Endothelial cell of umbilical vein (primary cell): ENCODE measurements at regions not wholly inside any gene's neighbourhood (a gene's known extent, or its start where the extent isn't known, plus 50 kb on each side); places are given as distances from the start of the nearest gene placed in this dataset.

ENCODE experiments used
- BruUV-seq: library from RNA; stranded (reverse); fragments of 400-500 nt; replicated peaks from 2 replicates; lab custom pipeline; 2021; lab: Mats Ljungman, UMichigan
- CTCF ChIA-PET: fragments of 300-600, 350-600 bp; sonication (Branson Sonifier 250); formaldehyde crosslinking; loops from one replicate; lab custom pipeline; 2021; ENCODE audit warnings: antibody characterized with exemption, inconsistent platforms; lab: Charles Lee
- POLR2A ChIA-PET: fragments of 300-600, 350-600 bp; sonication (Branson Sonifier 250); formaldehyde crosslinking; loops from one replicate; lab custom pipeline; 2021; ENCODE audit warnings: antibody characterized with exemption, inconsistent platforms; lab: Charles Lee
- DNase-seq: peaks from one replicate; pipeline ENCODE4 v3.0.0-alpha.2; 2011; ENCODE audit warnings: low read depth, low spot score
- FAIRE-seq: peaks from 2 replicates; lab custom pipeline; 2011; peaks lifted over from hg19 to GRCh38; lab: Jason Lieb, UNC
- H2AFZ ChIP-seq: 2 replicates; pipeline ENCODE4 v1.6.0; 2012; ENCODE audit warnings: low read depth, low read length, control low read depth, inconsistent platforms
- H3K27ac ChIP-seq: 2 replicates; pipeline ENCODE4 v1.5.1; 2011; ENCODE audit warnings: low read depth, mild to moderate bottlenecking, control low read depth, low read length, moderate library complexity; ENCODE audit not compliant: insufficient read depth
- H3K27me3 ChIP-seq, 2 experiments: 2 replicates each; pipeline versions ENCODE4 v1.6.0 to v1.6.1; 2011; ENCODE audit warnings: low read length in 2 of 2, mixed read lengths in 1 of 2; ENCODE audit not compliant: control insufficient read depth in 2 of 2, insufficient read depth in 2 of 2
- H3K36me3 ChIP-seq, 2 experiments: 2 replicates in 1 of 2; 3 replicates in 1 of 2; pipeline ENCODE4 v1.5.1; 2011; ENCODE audit warnings: low read length in 2 of 2, mild to moderate bottlenecking in 1 of 2, moderate library complexity in 1 of 2; ENCODE audit not compliant: control insufficient read depth in 2 of 2, insufficient read depth in 2 of 2; ENCODE audit errors: extremely low read depth in 1 of 2
- H3K4me1 ChIP-seq: 3 replicates; pipeline ENCODE4 v1.5.1; 2011; ENCODE audit warnings: mild to moderate bottlenecking, low read length; ENCODE audit not compliant: control insufficient read depth, insufficient read depth; ENCODE audit errors: extremely low read depth
- H3K4me2 ChIP-seq: 2 replicates; pipeline ENCODE4 v1.6.1; 2011; ENCODE audit warnings: low read length, control low read depth, mixed read lengths; ENCODE audit not compliant: insufficient read depth
- H3K4me3 ChIP-seq, 3 experiments: fragments of 200-600 bp in 1 of 3; sonication (generic), shearing (Covaris generic) in 1 of 3; replicated peaks in 1 of 3; 2 replicates each; pipeline ENCODE4 v1.5.1; 2011 to 2016; ENCODE audit warnings: control low read depth in 3 of 3, low read length in 3 of 3, mild to moderate bottlenecking in 2 of 3, inconsistent platforms in 1 of 3, low read depth in 1 of 3, moderate library complexity in 1 of 3; ENCODE audit not compliant: insufficient read depth in 1 of 3
- H3K79me2 ChIP-seq: 2 replicates; pipeline ENCODE4 v1.6.0; 2012; ENCODE audit warnings: low read length, inconsistent platforms; ENCODE audit not compliant: control insufficient read depth, insufficient read depth
- H3K9ac ChIP-seq: replicated peaks from 2 replicates; pipeline ENCODE3; 2011; ENCODE audit warnings: low read length, control low read depth; ENCODE audit not compliant: insufficient read depth; ENCODE audit errors: extremely low read depth
- H3K9me1 ChIP-seq: replicated peaks from 3 replicates; pipeline ENCODE4 v1.6.0; 2011; ENCODE audit warnings: mild to moderate bottlenecking, low read length; ENCODE audit not compliant: control insufficient read depth, insufficient read depth; ENCODE audit errors: extremely low read depth
- H3K9me3 ChIP-seq: replicated peaks from 2 replicates; pipeline ENCODE4 v1.5.1; 2012; ENCODE audit warnings: low read length, inconsistent platforms; ENCODE audit not compliant: control insufficient read depth, insufficient read depth
- H4K20me1 ChIP-seq: replicated peaks from 2 replicates; pipeline ENCODE3; 2011; ENCODE audit warnings: mild to moderate bottlenecking, low read length; ENCODE audit not compliant: control insufficient read depth, insufficient read depth; ENCODE audit errors: extremely low read depth
- EZH2 ChIP-seq: IDR thresholded peaks from 2 replicates; pipeline ENCODE4 v1.6.1; 2012; ENCODE audit warnings: borderline replicate concordance, low read depth, mild to moderate bottlenecking, moderate library complexity, low read length, inconsistent platforms; ENCODE audit not compliant: severe bottlenecking
- FOS ChIP-seq: IDR thresholded peaks from 2 replicates; pipeline ENCODE4 v1.6.1; 2011; ENCODE audit warnings: mild to moderate bottlenecking, low read length, moderate library complexity, borderline replicate concordance; ENCODE audit not compliant: insufficient read depth
- GATA2 ChIP-seq: IDR thresholded peaks from 2 replicates; pipeline ENCODE4 v1.7.0; 2011; ENCODE audit warnings: low read depth, mild to moderate bottlenecking, moderate library complexity, mixed read lengths, low read length; ENCODE audit not compliant: insufficient read length, insufficient read depth
- JUN ChIP-seq: IDR thresholded peaks from 2 replicates; pipeline ENCODE4 v1.6.1; 2011; ENCODE audit warnings: borderline replicate concordance, low read depth; ENCODE audit not compliant: insufficient read length, insufficient read depth
- MYC ChIP-seq: IDR thresholded peaks from one replicate; pipeline ENCODE4 v1.6.1; 2011; ENCODE audit warnings: mild to moderate bottlenecking, low read depth, low read length
- POLR2A ChIP-seq: IDR thresholded peaks from 2 replicates; pipeline ENCODE4 v1.6.1; 2012; ENCODE audit warnings: low read depth, mild to moderate bottlenecking, control low read depth, low read length
- POLR2AphosphoS5 ChIP-seq: IDR thresholded peaks from 2 replicates; pipeline ENCODE4 v1.6.1; 2012; ENCODE audit warnings: low read depth, mild to moderate bottlenecking, control low read depth, low read length, moderate library complexity; ENCODE audit not compliant: insufficient read depth
- dilution Hi-C: fragments of 300-500 bp; cut with MboI; formaldehyde crosslinking; loops from one replicate; pipeline ENCODE4 v1.15.0; 2019; ENCODE audit warnings: low sequenced_read_pairs; ENCODE audit not compliant: extremely low pct_ligation_motif_present
- intact Hi-C: fragments of 100-400 bp; cut with micrococcal nuclease; formaldehyde crosslinking; loops from one replicate; pipeline ENCODE4 v1.10.0; 2022
- TF ChIP-seq, protein P1 (sequence below): IDR thresholded peaks from 2 replicates; pipeline ENCODE4 v1.6.1; 2011; ENCODE audit not compliant: insufficient read depth, insufficient read length
- TF ChIP-seq, protein P2 (sequence below), 2 donors: IDR thresholded peaks; 1 replicate in 1 of 2; 2 replicates in 1 of 2; pipeline ENCODE4 v1.5.1; 2011; ENCODE audit warnings: low read length in 2 of 2, mild to moderate bottlenecking in 2 of 2, moderate library complexity in 2 of 2, control low read depth in 1 of 2, inconsistent platforms in 1 of 2, low read depth in 1 of 2; ENCODE audit not compliant: insufficient read depth in 1 of 2; ENCODE audit errors: extremely low read depth in 1 of 2

DNA sequence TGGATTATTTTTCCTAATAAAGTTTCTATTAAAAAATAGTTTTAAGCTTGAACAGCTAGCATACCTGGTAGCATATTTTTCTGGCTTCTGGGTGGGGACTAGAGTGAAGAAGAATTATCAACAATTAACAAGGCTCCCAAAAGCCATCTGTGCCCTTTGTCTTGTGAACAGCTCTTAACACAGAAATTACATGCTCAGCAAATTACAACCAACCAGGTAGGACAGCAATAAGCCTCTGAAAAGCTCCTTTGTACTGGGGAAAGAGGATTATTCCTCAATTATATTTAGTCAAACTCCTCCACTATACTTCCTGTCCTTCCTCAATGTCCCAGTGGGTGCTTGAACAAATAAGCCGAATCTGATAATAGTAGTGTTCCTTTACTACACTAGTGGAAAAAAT, 162.8 kb downstream of the RAB38 start:
- H3K36me3 ChIP-seq: no peaks in the 10 kb centered on the region
- FAIRE-seq (no peak), DNase-seq (no peak)
- H3K27me3 ChIP-seq: no peaks in the 10 kb centered on the region
- H3K79me2 ChIP-seq: no peaks in the 10 kb centered on the region
- TF ChIP-seq FOS (no peak), POLR2AphosphoS5 (no peak), EZH2 (no peak), POLR2A (no peak), MYC (no peak), GATA2 (no peak), JUN (no peak)
- TF ChIP-seq, protein P1, sequence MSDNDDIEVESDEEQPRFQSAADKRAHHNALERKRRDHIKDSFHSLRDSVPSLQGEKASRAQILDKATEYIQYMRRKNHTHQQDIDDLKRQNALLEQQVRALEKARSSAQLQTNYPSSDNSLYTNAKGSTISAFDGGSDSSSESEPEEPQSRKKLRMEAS: no peak
- TF ChIP-seq, protein P2, sequence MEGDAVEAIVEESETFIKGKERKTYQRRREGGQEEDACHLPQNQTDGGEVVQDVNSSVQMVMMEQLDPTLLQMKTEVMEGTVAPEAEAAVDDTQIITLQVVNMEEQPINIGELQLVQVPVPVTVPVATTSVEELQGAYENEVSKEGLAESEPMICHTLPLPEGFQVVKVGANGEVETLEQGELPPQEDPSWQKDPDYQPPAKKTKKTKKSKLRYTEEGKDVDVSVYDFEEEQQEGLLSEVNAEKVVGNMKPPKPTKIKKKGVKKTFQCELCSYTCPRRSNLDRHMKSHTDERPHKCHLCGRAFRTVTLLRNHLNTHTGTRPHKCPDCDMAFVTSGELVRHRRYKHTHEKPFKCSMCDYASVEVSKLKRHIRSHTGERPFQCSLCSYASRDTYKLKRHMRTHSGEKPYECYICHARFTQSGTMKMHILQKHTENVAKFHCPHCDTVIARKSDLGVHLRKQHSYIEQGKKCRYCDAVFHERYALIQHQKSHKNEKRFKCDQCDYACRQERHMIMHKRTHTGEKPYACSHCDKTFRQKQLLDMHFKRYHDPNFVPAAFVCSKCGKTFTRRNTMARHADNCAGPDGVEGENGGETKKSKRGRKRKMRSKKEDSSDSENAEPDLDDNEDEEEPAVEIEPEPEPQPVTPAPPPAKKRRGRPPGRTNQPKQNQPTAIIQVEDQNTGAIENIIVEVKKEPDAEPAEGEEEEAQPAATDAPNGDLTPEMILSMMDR (IDR thresholded peaks at IDR 0.05; ENCODE audit: extremely low read depth in 1 of 2, insufficient read depth in 1 of 2, low read depth in 1 of 2, low read length in 2 of 2): no peak
- no peak overlapping the region for H3K27ac ChIP-seq
- no peak overlapping the region for H3K4me3 ChIP-seq
- no peaks in the 10 kb centered on the region for H4K20me1 ChIP-seq
- no peak overlapping the region for H3K4me2 ChIP-seq
- no peaks in the 10 kb centered on the region for H3K4me1 ChIP-seq
- no peaks in the 10 kb centered on the region for H3K9me1 ChIP-seq
- peak overlapping the region; percentile 41 for H2AFZ ChIP-seq
- H3K9ac ChIP-seq: no peak overlapping the region
- intact Hi-C loops: no loop called here
- CTCF ChIA-PET: interaction anchor here (5.2 kb wide), 1 partner anchor 532 kb away, joined by 30 read pairs; no protein-coding TSS in a partner anchor
- no TSS peak for BruUV-seq
- H3K9me3 ChIP-seq: no peaks in the 10 kb centered on the region
- POLR2A ChIA-PET: no interaction called here
- dilution Hi-C loops: no loop called here
